Activated CD8-positive, alpha-beta T cell treated with anti-CD3 and anti-CD28 coated beads, Interleukin-2, amount 10 ng/mL, durations not matched to agents 7 days and 5 days (primary cell): ENCODE measurements at regions not wholly inside any gene's neighbourhood (a gene's known extent, or its start where the extent isn't known, plus 50 kb on each side); places are given as distances from the start of the nearest gene placed in this dataset.

ENCODE experiments used
- ATAC-seq: fragments of 150-1000 bp; cut with Tn5 transposase; one replicate; pipeline ENCODE4 v1.10.0; 2021; ENCODE audit warnings: moderate library complexity
- CTCF ChIA-PET: fragments of 350-600 bp; sonication (Branson Sonifier 250); formaldehyde crosslinking; loops from one replicate; lab custom pipeline; 2021; ENCODE audit warnings: antibody characterized with exemption; lab: Charles Lee
- POLR2A ChIA-PET: fragments of 350-600 bp; sonication (Branson Sonifier 250); formaldehyde crosslinking; loops from one replicate; lab custom pipeline; 2021; ENCODE audit warnings: antibody characterized with exemption; lab: Charles Lee
- DNase-seq: peaks from one replicate; pipeline ENCODE4 v3.0.0-alpha.2; 2020
- H3K27ac Mint-ChIP-seq: one replicate; pipeline ENCODE4 v1.8.0; 2021; ENCODE audit warnings: mild to moderate bottlenecking, mixed read lengths
- H3K27me3 Mint-ChIP-seq: one replicate; pipeline ENCODE4 v1.8.0; 2021; ENCODE audit warnings: low read depth, mixed read lengths
- H3K36me3 Mint-ChIP-seq: one replicate; pipeline ENCODE4 v1.8.0; 2021; ENCODE audit warnings: low read depth, mixed read lengths
- H3K4me1 Mint-ChIP-seq: one replicate; pipeline ENCODE4 v1.8.0; 2021; ENCODE audit warnings: low read depth, mixed read lengths
- H3K4me3 Mint-ChIP-seq: one replicate; pipeline ENCODE4 v1.8.0; 2021; ENCODE audit warnings: mild to moderate bottlenecking, mixed read lengths
- H3K9me3 Mint-ChIP-seq: one replicate; pipeline ENCODE4 v1.8.0; 2022; ENCODE audit warnings: mixed read lengths; ENCODE audit not compliant: insufficient read depth

DNA sequence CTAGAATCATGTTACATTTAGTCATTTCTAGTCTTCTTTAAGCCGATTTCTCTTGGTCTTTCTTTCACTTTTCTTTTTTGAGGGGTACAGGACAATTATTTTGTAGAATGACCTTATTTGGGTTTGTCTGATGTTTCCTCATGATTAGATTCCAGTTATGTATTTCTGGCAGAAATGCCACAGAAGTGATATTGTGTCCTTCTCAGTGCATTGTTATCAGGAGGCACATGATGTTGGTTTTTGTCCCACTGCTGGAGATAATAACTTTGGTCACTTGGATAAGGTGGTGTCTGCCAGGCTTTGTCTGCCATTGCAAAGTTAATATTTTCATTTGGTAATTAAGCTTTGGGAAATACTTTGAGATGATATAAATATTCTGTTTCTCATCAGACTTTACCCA, 100.3 kb downstream of the RRM1 start:
- POLR2A ChIA-PET = no interaction called here
- ATAC-seq = no peak
- no peaks in the 10 kb centered on the region for H3K9me3 Mint-ChIP-seq

DNA sequence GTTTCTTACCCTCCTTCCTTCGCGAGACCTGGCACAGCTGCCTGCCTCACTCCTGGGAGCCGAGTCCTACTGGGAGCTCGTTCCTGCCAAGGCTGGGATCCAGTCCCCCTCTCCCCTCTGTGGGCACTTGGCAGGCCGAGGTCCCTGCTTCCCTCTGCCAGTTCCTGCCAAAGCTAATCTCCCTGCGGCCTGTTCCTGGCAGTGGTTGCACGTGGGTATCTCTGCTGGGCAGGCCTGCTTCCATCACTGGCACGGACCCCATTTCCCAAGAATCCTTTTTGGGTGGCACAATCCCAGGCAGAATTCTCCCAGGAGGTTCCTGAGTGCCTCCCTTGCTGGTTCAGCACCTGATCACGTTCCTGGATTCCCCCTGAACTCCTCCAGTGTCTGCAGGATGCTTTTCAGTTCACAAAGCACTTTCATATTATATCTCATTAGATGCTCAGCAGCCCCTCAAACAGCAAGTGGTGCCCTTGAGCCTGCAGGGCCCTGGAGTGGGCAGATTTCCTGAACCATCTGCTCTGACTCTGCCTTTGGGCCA, 96.5 kb downstream of the RRM1 start:
- CTCF ChIA-PET = no interaction called here

More for the DNA sequence above, 100.3 kb downstream of the RRM1 start:
- Mint-ChIP-seq H3K4me1 (no peaks in the 10 kb centered on the region), H3K27me3 (peaks cover 20% of the 10 kb centered on the region), H3K27ac (no peak overlapping the region), H3K36me3 (no peaks in the 10 kb centered on the region), H3K4me3 (no peak overlapping the region)
- CTCF ChIA-PET = interaction anchor here (1.0 kb wide), 1 partner anchor 8 kb away, joined by 4 read pairs; no protein-coding TSS in a partner anchor
- no peak for DNase-seq

DNA sequence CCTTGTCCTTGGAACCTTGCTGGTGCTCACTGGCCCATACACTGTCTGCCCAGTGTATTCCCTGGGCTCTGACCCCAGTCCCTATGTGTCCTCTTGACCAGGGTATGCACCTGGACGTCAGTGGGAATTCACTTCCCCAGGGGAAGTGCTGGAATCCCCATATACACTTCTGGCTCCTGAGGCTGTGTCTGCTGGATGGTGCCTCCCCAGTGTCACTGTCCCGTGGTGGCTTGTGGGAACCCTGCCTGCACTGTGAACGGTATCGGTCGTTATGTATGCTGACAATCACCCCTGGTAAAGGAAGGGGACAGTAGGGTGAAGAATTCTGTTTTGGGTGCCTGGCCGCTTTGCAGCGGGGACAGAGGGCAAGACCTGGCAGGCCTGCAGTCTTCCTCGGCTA, 95.9 kb downstream of the RRM1 start:
- no peak for DNase-seq
- no peak for ATAC-seq
- Mint-ChIP-seq H3K36me3 (no peaks in the 10 kb centered on the region), H3K4me3 (no peak overlapping the region), H3K4me1 (peaks cover 12% of the 10 kb centered on the region), H3K27me3 (peaks cover 9% of the 10 kb centered on the region), H3K27ac (no peak overlapping the region), H3K9me3 (no peaks in the 10 kb centered on the region)
- POLR2A ChIA-PET = no interaction called here
- CTCF ChIA-PET = no interaction called here

More for the DNA sequence above, 96.5 kb downstream of the RRM1 start:
- no peak for ATAC-seq
- H3K9me3 Mint-ChIP-seq = no peaks in the 10 kb centered on the region
- POLR2A ChIA-PET = no interaction called here
- H3K27me3 Mint-ChIP-seq = peaks cover 12% of the 10 kb centered on the region
- no peak for DNase-seq
- no peaks in the 10 kb centered on the region for H3K36me3 Mint-ChIP-seq
- H3K27ac Mint-ChIP-seq = no peak overlapping the region
- no peak overlapping the region for H3K4me3 Mint-ChIP-seq
- H3K4me1 Mint-ChIP-seq = peaks cover 8% of the 10 kb centered on the region

DNA sequence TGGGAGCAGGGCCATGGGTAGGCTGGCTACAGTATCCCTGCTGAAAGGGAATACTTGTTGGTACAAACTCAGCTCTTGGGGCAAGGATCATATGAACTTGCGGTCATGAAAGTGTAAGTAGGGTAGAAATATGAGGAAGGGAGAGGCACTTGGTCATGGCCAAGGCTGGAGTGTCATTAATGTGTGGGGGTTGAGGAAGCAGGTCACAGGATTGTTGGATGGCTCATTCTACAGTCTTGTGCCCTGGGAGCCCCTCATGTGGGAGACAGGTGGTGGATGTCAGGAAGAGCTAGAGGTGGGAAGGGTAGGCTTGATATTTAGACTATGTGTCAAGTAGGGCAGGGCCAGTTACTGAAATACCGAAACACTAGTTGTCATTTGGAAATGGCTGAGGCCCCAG, 95.5 kb downstream of the RRM1 start:
- POLR2A ChIA-PET = no interaction called here
- no peaks in the 10 kb centered on the region for H3K9me3 Mint-ChIP-seq
- no peak overlapping the region for H3K27ac Mint-ChIP-seq
- H3K4me3 Mint-ChIP-seq = no peak overlapping the region
- ATAC-seq = no peak
- H3K36me3 Mint-ChIP-seq = no peaks in the 10 kb centered on the region
- CTCF ChIA-PET = interaction anchor here (0.6 kb wide), 1 partner anchor 352 kb away, joined by 3 read pairs; no protein-coding TSS in a partner anchor
- peaks cover 16% of the 10 kb centered on the region for H3K4me1 Mint-ChIP-seq
- H3K27me3 Mint-ChIP-seq = peaks cover 9% of the 10 kb centered on the region
- no peak for DNase-seq
